Glutamatergic neuron (in vitro differentiated cells): ENCODE measurements at regions not wholly inside any gene's neighbourhood (a gene's known extent, or its start where the extent isn't known, plus 50 kb on each side); places are given as distances from the start of the nearest gene placed in this dataset.

ENCODE experiments used
- DNase-seq: peaks from one replicate; pipeline ENCODE4 v3.0.0; 2022
- H3K27ac Mint-ChIP-seq: one replicate; pipeline ENCODE4 v1.8.0; 2020; ENCODE audit warnings: mild to moderate bottlenecking, mixed read lengths, inconsistent platforms; ENCODE audit not compliant: unreplicated experiment
- H3K27me3 Mint-ChIP-seq: one replicate; pipeline ENCODE4 v1.8.0; 2020; ENCODE audit warnings: mild to moderate bottlenecking, moderate library complexity, mixed read lengths, inconsistent platforms; ENCODE audit not compliant: unreplicated experiment
- H3K36me3 Mint-ChIP-seq: one replicate; pipeline ENCODE4 v1.8.0; 2020; ENCODE audit warnings: mild to moderate bottlenecking, mixed read lengths, inconsistent platforms; ENCODE audit not compliant: unreplicated experiment
- H3K4me1 Mint-ChIP-seq: one replicate; pipeline ENCODE4 v1.8.0; 2020; ENCODE audit warnings: mild to moderate bottlenecking, low read depth, mixed read lengths, inconsistent platforms; ENCODE audit not compliant: unreplicated experiment
- H3K4me3 Mint-ChIP-seq: one replicate; pipeline ENCODE4 v1.8.0; 2020; ENCODE audit warnings: mild to moderate bottlenecking, mixed read lengths, inconsistent platforms; ENCODE audit not compliant: unreplicated experiment
- H3K9me3 Mint-ChIP-seq: one replicate; pipeline ENCODE4 v1.8.0; 2020; ENCODE audit warnings: mild to moderate bottlenecking, moderate library complexity, mixed read lengths, inconsistent platforms; ENCODE audit not compliant: unreplicated experiment
- TF ChIP-seq, protein P1 (sequence below): fragments of 200-600 bp; sonication (generic); IDR thresholded peaks from one replicate; pipeline ENCODE4 v1.5.0; 2021; ENCODE audit not compliant: partially characterized antibody, unreplicated experiment

DNA sequence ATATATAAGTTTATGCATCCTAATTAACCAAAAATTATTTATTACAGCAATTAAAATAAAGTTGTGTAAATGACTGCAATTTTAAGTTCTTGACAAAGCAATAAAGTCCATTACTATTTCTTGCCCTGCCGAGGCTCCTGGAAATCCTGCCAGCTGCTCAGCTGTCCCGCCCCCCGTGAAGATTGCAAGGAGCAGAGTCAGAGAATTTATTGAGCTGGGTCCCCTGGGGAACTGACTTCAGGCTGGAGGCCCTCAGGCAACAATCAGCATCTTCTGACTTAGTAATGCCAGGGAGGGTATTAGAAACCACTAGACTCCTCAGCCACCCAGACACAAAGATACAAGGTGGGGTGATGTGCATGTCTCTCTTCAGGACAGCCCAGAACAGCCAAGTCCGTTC is 92.3 kb downstream of the EDN3 start:
- Mint-ChIP-seq H3K27ac (no peak overlapping the region), H3K27me3 (peaks cover 2% of the 10 kb centered on the region), H3K9me3 (peaks cover 7% of the 10 kb centered on the region), H3K4me1 (peaks cover 8% of the 10 kb centered on the region), H3K4me3 (no peak overlapping the region), H3K36me3 (peaks cover 5% of the 10 kb centered on the region)
- no peak for DNase-seq
- TF ChIP-seq, protein P1, sequence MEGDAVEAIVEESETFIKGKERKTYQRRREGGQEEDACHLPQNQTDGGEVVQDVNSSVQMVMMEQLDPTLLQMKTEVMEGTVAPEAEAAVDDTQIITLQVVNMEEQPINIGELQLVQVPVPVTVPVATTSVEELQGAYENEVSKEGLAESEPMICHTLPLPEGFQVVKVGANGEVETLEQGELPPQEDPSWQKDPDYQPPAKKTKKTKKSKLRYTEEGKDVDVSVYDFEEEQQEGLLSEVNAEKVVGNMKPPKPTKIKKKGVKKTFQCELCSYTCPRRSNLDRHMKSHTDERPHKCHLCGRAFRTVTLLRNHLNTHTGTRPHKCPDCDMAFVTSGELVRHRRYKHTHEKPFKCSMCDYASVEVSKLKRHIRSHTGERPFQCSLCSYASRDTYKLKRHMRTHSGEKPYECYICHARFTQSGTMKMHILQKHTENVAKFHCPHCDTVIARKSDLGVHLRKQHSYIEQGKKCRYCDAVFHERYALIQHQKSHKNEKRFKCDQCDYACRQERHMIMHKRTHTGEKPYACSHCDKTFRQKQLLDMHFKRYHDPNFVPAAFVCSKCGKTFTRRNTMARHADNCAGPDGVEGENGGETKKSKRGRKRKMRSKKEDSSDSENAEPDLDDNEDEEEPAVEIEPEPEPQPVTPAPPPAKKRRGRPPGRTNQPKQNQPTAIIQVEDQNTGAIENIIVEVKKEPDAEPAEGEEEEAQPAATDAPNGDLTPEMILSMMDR = no peak

DNA sequence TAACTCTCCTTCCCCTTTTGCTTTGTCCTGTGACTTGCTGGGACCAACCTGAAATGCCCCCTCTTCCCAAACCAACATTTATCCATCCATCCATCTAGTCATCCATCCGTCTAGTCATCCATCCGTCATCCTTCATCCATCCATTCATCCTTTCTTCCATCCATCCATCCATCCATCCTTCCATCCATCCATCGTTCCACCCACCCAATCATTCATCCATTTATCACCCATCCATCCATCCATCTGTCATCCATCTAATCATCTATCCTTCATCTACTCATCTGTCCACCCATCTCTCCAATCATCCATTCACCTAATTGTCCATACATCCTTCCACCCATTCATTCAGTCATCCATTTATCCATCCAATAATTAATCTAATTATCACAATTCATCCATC is 92.7 kb downstream of the EDN3 start:
- H3K9me3 Mint-ChIP-seq = peaks cover 7% of the 10 kb centered on the region
- DNase-seq = no peak
- peak overlapping the region; percentile 5 for H3K4me3 Mint-ChIP-seq
- peaks cover 5% of the 10 kb centered on the region for H3K36me3 Mint-ChIP-seq
- H3K27ac Mint-ChIP-seq = no peak overlapping the region
- TF ChIP-seq, protein P1 = no peak
- peaks cover 2% of the 10 kb centered on the region for H3K27me3 Mint-ChIP-seq
- peaks cover 8% of the 10 kb centered on the region for H3K4me1 Mint-ChIP-seq

DNA sequence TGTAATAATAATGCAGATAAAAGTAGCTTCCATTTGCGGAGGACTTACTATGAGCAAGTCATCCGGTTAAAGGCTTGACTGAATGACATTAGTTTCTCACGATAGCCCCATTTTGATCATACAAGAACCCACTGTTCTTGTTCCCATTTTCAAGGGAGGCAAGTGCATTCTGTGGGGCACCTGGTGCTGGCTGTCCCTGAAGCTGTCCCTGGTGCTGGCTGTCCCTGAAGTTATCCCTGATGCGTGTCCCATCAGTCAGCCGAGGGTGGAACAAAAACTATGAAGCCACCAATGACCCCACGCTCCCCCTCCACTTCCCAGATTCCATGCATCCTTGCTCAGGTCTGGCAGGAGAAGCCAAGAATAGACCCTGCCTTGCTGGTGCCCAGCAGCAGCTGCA is 95.3 kb downstream of the EDN3 start:
- DNase-seq = no peak
- Mint-ChIP-seq H3K4me3 (no peak overlapping the region), H3K36me3 (no peaks in the 10 kb centered on the region), H3K27ac (no peak overlapping the region), H3K27me3 (peaks cover 2% of the 10 kb centered on the region), H3K9me3 (peaks cover 5% of the 10 kb centered on the region), H3K4me1 (peaks cover 8% of the 10 kb centered on the region)
- TF ChIP-seq, protein P1 = no peak

DNA sequence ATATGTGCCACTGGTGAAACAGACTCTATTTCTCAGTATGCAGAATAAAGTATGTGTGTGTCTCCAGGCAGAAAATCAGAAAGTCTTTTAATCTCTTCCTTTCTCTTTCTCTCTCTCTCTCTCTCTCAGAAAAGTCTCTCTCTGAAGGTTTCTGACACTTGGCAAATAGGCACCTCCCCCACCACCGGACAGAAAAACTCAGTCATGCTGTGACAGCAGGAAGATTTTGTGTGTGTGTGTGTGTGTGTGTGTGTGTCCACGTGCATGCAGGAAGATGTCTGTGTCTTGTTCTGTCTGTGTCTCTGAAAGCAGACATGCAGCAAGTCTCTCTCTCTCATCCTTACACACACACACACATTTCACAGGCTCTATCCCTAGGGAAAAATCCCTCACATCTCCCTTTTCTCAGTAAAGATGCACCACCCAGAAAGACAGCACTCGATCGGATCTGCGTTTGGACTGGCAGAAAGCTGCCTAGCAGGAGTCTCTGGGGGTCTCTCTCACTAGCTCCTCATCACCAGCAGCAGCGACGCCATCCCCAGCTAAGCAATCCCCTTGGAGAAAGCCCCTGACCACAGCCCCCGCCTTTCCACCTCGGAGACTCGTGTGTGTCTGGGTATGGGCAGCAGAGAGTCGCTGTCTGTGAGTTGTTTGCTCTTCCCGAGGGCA is 98.3 kb downstream of the EDN3 start:
- no peaks in the 10 kb centered on the region for H3K27me3 Mint-ChIP-seq
- TF ChIP-seq, protein P1 = no peak
- no peak overlapping the region for H3K4me3 Mint-ChIP-seq
- no peaks in the 10 kb centered on the region for H3K4me1 Mint-ChIP-seq
- H3K9me3 Mint-ChIP-seq = no peaks in the 10 kb centered on the region
- peak; percentile 53 for DNase-seq
- no peaks in the 10 kb centered on the region for H3K36me3 Mint-ChIP-seq
- no peak overlapping the region for H3K27ac Mint-ChIP-seq

DNA sequence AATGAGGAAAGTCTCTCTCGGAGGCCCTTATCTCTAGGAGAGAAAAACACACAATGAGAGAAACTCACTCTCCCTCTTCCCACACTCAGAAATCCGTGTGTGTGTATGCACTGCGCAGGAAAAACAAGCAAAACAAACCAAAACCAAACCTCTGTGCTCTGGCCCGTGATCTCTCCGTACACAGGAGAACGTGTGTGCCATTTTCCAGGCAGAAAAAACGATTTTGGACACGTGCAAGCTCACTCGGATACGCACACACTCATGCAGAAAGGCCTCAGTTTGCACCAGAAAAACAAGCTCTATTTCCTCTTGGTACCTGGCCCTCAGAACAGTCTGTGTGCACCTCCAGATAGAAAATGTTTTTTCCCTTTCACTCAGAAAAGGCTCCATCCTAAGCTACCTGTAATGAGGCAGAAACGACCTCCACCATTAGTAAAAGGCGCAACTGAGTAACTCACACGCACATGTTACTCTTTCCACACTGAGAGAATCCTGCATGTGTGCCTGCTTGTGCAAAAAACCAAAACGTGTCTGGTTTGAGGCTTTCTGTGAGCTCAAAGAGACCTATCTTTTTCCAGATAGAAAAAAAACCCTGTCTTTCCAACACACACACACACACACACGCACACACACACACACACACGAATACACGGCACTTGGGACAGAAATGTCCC is 99.2 kb downstream of the EDN3 start:
- Mint-ChIP-seq H3K4me3 (no peak overlapping the region), H3K27ac (no peak overlapping the region), H3K4me1 (peaks cover 5% of the 10 kb centered on the region), H3K36me3 (no peaks in the 10 kb centered on the region), H3K9me3 (no peaks in the 10 kb centered on the region), H3K27me3 (no peaks in the 10 kb centered on the region)
- TF ChIP-seq, protein P1 = no peak
- DNase-seq = no peak
